HG02571 (cell line): ENCODE measurements at regions not wholly inside any gene's neighbourhood (a gene's known extent, or its start where the extent isn't known, plus 50 kb on each side); places are given as distances from the start of the nearest gene placed in this dataset.

Experiments used
- ATAC-seq: cut with Tn5 transposase; IDR thresholded peaks from one replicate; pipeline ENCODE4 v1.9.1; 2021; ENCODE audit warnings: mild to moderate bottlenecking, moderate library complexity; ENCODE audit not compliant: unreplicated experiment

GRCh38 chr7:17477182-17477581 lies 178.7 kb downstream of the AHR start:
- no peak for ATAC-seq

DNA sequence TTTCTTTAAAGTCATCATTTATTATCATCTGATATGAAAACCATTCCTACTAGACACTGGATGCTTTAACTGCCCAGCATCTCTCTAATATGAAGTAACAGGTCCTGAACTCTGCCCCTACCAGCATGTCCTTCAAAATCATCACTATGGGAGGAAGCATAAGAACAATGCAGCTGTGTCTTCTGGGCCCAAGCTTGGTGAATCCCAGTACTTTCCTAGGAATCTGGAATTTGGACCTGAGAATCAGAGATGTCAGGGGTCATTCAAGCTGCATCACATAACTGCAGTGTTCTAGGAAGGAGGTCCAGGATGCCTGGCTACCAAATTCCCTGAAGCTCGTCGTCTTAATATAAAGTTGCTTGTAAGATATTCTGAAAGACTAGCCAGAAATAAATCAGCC lies 182.7 kb downstream of the AHR start:
- no peak for ATAC-seq

DNA sequence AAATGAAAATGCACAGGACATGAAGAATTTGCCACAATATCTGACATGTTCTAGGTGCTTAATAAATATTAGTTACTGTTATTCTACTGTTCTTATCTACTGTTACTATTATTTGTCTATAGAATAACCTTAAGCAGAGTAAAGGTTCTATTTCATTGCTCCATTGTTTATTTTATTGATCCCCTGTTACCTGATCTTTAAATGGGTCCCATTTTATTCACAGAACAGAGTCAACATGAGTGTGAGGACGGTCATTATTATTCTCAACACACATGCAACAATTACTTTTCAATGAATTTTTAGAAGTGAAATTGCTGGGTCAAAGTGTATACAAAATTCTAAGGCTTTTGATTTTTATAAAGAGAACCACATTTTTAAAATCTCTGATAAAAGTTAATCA lies 186.9 kb downstream of the AHR start:
- ATAC-seq, result no peak

DNA sequence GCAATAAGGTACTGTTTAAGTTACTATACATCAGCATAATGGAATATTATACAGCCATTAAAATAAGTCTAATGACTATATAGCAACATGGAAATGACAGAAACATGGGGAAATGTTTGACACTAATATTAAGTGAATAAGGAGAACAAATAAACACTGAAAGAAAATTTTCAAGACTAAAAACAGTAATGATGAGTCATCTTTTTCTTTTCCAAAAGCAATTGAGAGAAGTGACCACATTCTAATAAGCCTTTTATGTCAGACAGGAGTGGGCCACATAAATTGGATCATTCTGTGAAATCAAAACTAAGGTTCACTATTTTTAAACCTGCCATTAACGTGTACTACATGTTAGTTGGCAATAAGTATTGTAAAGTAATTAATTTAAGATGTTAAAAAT lies 187.5 kb downstream of the AHR start:
- no peak for ATAC-seq

DNA sequence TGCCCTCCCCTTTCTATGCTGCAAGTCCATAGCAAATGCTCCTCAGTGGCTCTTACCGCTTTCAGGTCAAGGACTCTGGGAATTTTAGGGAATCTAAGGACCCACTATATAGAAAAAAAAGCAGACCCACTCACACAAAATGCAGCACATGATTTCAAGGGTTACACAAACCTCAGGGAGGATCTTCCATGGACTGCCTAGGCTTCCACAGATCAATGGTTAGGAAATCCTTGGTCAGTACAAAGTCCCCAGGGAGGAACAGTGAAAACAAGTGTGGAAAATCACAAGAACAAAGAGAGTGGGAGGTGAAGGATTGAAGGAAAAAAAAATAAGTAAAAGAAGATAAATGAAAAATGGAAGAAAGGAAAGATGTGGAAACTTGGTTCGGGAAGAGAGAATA lies 188.4 kb downstream of the AHR start:
- no peak for ATAC-seq

- no peak for ATAC-seq
Measured at GRCh38 chr7:17487343-17487742, 188.9 kb downstream of the AHR start.

DNA sequence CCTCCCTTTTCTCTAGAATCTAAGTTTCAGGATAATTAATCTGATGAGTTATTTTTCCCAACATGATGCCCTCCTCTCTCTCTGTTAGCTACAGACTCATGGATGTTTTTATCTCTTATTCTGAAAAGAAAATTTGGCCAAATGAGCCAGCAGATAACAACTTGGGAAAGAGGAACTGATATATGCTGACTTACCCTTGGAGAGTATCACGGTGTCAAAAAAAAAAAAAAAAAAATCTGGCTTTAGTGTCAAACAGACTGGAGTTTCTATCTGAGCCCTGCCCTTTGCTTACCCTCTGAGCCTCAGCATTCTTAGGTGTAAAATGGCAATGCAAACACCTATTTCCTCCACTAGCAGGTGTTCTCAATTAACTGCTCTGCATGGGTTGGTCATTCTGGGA lies 190.4 kb downstream of the AHR start:
- no peak for ATAC-seq

- no peak for ATAC-seq
Measured at GRCh38 chr7:17489961-17490360, 191.5 kb downstream of the AHR start.

DNA sequence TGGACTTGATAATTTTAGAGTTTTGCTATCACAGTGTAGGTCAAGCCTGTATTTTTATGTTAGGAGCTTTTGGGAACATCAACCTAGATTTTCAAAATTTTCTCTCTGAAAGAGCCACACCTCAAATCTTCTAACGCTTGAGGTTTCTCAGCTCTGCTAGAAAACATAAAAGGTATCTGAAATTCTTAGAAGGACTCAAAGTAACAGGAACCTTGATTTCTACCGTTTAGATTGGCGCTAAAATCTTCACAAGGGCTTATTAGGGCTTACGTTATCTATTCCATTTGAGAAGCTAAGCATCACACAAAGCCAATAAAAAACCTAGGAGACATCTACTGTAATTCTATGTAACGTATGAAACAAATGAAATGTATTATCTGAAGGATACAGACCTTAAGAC lies 192.4 kb downstream of the AHR start:
- ATAC-seq, result no peak

GRCh38 chr7:17492437-17492836 lies 194.0 kb downstream of the AHR start:
- ATAC-seq, result peak; percentile 67

GRCh38 chr7:17493446-17493845 lies 195.0 kb downstream of the AHR start:
- ATAC-seq, result no peak

DNA sequence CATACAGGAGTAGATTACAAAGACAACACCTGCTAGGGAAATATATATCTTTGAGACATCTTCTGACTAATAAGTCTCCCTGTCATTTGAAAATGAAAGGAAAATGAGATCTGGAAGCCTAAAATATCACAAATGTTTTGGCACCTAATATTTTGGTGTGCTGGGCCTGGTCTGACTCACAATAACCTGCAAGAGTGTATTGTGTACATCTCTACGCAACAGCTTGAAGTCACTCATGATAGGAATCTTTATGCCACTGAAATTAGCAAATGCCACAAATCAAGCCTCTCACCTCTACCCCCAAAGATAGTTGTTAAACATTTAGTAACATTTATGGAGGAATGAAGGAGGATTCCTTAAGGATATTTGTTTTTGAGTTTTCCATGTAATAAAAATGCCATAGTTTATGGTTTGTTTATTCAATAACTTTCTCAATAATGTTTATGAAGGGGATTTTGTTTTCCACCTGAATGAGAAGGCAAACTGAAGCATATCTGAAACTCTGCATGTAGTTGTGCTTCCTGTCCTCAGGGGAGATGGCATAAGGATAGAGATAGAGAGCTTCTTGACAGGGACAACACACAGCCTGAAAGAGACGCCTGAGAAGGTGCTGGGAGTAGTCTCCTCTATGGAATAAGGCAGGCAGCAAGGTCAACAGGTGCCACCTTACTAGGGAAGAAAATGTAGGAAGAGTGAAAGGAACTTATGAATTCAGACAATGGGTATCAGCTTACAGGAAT lies 197.4 kb downstream of the AHR start:
- ATAC-seq, result peak; percentile 49

GRCh38 chr7:17497136-17497535 lies 198.7 kb downstream of the AHR start:
- no peak for ATAC-seq

DNA sequence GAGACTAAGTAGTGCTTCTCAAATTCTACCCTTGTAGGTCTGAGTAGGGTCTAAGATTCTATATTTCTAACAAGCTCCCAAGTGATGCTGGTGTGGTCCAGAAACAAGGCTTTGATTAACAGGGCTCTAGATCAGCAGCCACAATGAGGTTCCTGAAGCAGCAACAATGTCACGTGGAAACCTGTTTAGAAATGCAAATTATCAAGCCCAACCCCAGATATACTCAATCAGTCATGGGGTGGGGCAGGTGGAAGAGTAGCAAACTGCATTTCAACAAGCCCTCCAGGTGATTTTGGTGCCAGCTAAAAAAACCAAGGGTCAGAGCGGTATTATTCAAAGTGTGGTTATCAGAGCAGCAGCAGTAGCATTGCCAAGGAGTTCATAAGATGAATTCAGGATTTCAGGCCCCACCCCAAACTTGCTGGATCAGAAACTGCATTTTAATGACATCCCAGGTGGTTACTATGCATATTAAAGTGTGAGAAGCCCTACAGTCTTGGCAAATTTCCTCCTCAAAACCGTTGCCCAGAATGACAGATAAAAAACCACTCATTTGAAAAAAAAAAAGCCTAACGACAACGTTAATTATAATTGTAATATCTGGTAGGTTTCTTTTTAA lies 199.2 kb downstream of the AHR start:
- ATAC-seq, result no peak

- ATAC-seq, result no peak
Measured at GRCh38 chr7:17498230-17498629, 199.8 kb downstream of the AHR start.

- no peak for ATAC-seq
Measured at GRCh38 chr7:17500736-17501135, 202.3 kb downstream of the AHR start.

GRCh38 chr7:17501441-17502212 lies 203.2 kb downstream of the AHR start:
- no peak for ATAC-seq

DNA sequence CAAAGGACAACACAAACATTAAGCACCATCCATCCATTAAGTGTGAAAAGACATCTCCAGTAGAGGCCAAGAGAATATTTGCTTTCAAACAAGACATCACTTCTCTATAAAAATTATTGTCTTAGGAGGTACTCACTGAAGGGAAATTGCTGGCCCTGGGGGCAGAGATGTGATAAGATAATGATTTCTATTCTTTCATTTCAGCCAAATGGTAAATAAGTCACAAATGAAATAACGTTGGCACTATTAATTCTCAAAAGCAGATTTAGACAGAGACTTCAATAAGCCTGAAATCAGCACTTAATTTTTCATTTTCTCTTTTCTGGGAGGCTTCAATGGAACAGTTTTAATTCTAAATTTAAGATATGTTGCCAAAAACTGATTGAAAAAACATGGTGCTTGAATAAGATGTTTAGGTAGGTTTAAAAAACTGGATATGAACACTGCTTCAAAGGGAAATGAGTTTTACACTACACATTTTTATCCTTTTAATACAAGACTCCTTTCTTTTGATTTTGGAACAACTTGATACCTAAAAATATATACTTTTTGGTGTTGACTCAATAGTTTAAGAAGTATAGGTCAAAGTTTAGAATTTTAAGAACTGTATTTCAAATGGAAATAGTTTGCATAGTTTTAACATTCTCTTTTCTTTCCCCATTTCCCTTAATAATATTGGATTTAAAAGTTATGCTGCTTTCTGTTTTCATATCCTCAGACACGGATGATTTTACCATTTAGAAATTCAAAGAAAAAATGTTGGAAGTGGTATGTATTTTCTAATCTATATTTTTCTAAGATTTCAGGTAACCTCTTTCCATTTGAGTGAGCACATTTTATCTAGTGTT lies 204.0 kb downstream of the AHR start:
- no peak for ATAC-seq

DNA sequence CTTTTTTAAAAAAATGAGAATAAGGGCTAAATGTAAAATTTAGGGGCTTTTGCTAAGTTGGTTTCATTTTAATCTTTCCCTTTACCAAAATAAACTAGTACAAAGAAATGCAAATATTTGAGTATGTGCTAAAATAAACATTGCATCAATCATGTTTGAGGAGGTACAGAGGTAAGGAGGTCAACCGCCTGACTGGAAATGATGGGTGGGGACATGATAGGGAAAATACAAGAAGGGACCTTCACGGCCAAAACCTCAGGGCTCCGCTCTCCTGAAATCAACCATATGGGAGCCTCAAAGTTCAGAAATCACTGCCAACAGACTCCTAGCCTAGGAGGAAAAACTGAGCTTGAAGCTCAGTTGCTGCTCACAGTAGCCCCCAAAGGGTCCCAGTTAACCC lies 207.6 kb downstream of the AHR start:
- ATAC-seq, result peak; percentile 97

DNA sequence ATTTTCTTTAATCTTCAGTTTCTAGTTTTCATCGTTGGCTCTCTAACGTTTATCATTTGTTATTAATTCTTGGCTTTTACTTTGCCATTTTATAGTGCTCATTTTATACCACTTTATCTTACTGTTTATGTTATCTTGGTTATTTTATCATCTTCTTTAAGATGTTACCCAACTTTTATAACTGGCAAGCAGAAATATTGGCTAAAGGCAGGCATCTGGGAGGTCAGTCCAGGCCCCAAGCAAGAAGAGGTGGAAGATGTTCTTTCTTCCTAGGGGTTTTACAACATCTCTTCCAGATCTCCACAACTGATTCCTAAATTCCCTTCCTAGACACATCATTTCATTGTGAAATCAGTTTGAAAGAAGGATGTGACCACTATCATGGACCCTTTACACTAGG lies 208.1 kb downstream of the AHR start:
- no peak for ATAC-seq

- no peak for ATAC-seq
Measured at GRCh38 chr7:17507717-17508116, 209.3 kb downstream of the AHR start.
